ENCODE measurements at regions not wholly inside any gene's neighbourhood (a gene's known extent, or its start where the extent isn't known, plus 50 kb on each side); places are given as distances from the start of the nearest gene placed in this dataset.

DNA sequence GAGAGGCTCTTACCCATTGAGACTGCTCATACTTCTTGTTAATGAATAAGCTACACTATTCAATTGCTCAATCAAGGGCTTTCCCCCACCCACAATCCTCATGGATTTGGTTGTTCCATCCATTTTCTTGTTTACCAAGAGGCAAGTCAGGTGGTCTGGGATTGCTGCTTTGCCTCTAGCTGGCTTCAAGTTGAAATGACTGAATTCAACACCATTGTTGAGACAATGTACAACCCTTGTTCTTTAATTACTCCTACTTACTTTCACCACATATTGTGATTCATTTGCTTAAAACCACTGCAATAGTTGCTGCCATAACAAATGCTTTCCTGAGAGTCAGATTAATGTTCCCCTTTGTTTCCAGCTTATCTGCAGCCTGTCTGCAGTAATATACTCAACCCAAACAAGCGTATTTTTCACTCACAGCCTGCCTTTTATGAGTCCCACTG, 532.2 kb downstream of the RIT2 start:
- TF ChIP-seq, protein P1, sequence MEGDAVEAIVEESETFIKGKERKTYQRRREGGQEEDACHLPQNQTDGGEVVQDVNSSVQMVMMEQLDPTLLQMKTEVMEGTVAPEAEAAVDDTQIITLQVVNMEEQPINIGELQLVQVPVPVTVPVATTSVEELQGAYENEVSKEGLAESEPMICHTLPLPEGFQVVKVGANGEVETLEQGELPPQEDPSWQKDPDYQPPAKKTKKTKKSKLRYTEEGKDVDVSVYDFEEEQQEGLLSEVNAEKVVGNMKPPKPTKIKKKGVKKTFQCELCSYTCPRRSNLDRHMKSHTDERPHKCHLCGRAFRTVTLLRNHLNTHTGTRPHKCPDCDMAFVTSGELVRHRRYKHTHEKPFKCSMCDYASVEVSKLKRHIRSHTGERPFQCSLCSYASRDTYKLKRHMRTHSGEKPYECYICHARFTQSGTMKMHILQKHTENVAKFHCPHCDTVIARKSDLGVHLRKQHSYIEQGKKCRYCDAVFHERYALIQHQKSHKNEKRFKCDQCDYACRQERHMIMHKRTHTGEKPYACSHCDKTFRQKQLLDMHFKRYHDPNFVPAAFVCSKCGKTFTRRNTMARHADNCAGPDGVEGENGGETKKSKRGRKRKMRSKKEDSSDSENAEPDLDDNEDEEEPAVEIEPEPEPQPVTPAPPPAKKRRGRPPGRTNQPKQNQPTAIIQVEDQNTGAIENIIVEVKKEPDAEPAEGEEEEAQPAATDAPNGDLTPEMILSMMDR (IDR thresholded peaks at IDR 0.05) = no peak
- TF ChIP-seq POLR2A (IDR thresholded peaks at IDR 0.05) = no peak
- Histone ChIP-seq H3K9me3 (no peaks in the 10 kb centered on the region), H3K4me1 (no peaks in the 10 kb centered on the region), H3K36me3 (ENCODE audit: low read depth, missing control alignments) (no peaks in the 10 kb centered on the region), H3K27ac (no peak overlapping the region), H3K4me3 (no peak overlapping the region), H3K27me3 (no peaks in the 10 kb centered on the region)
- WGBS, 2 donors = 57 to 63% methylated on average over 1 of the region's 1 CpG
- no peak for DNase-seq
- intact Hi-C loops (cut with DNase I; ENCODE audit: low total_unique reads) = no loop called here

GRCh38 chr18:42586601-42587000, 528.9 kb downstream of the RIT2 start:
- Histone ChIP-seq H3K36me3 (ENCODE audit: low read depth, missing control alignments) (no peaks in the 10 kb centered on the region), H3K9me3 (no peaks in the 10 kb centered on the region), H3K4me3 (no peak overlapping the region), H3K4me1 (no peaks in the 10 kb centered on the region), H3K27me3 (no peaks in the 10 kb centered on the region), H3K27ac (no peak overlapping the region)
- DNase-seq = no peak
- TF ChIP-seq POLR2A (IDR thresholded peaks at IDR 0.05) = no peak
- TF ChIP-seq, protein P1 (IDR thresholded peaks at IDR 0.05) = no peak
- WGBS, 2 donors = 80 to 83% methylated on average over 2 of the region's 2 CpGs
- intact Hi-C loops (cut with DNase I; ENCODE audit: low total_unique reads) = no loop called here

GRCh38 chr18:42588786-42589185, 526.7 kb downstream of the RIT2 start:
- TF ChIP-seq POLR2A (IDR thresholded peaks at IDR 0.05) = no peak
- TF ChIP-seq, protein P1 (IDR thresholded peaks at IDR 0.05) = no peak
- 69 to 72% methylated on average over 3 of the region's 3 CpGs for WGBS, 2 donors
- no peak overlapping the region for H3K4me3 ChIP-seq
- H3K9me3 ChIP-seq = no peaks in the 10 kb centered on the region
- no peaks in the 10 kb centered on the region for H3K4me1 ChIP-seq
- intact Hi-C loops (cut with DNase I; ENCODE audit: low total_unique reads) = no loop called here
- H3K36me3 ChIP-seq (ENCODE audit: low read depth, missing control alignments) = no peaks in the 10 kb centered on the region
- H3K27me3 ChIP-seq = no peaks in the 10 kb centered on the region
- H3K27ac ChIP-seq = no peak overlapping the region
- DNase-seq = no peak

- Histone ChIP-seq H3K36me3 (ENCODE audit: low read depth, missing control alignments) (no peaks in the 10 kb centered on the region), H3K9me3 (no peaks in the 10 kb centered on the region), H3K27ac (no peak overlapping the region), H3K4me3 (no peak overlapping the region), H3K27me3 (no peaks in the 10 kb centered on the region), H3K4me1 (no peaks in the 10 kb centered on the region)
- TF ChIP-seq, protein P1 (IDR thresholded peaks at IDR 0.05) = no peak
- no peak for TF ChIP-seq POLR2A (IDR thresholded peaks at IDR 0.05)
- intact Hi-C loops (cut with DNase I; ENCODE audit: low total_unique reads) = no loop called here
- no peak for DNase-seq
Observed at GRCh38 chr18:42604820-42605219, 510.7 kb downstream of the RIT2 start.

DNA sequence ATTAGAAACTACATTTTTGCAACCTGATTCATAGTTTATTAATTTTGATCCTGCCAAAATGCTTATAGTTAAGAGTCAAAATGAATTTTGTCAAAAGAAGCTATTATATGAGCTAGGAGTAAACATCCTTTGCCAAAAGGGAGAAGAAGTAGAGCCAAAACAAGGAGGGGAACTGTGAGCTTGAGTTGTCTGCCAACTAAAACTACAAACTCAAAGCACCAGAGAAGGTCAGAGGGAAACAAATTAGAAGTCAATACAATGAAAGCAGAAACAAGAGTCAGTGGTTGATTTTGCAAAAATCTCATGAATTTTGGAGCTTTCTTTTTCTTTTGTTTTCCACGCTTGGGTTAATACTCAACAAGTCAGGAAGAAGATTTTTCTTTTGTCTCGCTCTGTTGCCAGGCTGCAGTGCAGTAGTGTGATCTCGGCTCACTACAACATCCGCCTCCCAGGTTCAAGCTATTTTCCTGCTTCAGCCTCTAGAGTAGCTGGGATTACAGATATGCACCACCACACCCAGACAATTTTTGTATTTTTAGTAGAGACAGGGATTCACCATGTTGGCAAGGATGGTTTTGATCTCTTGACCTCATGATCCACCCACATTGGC, 508.5 kb downstream of the RIT2 start:
- WGBS, 2 donors = 72 to 74% methylated on average over 4 of the region's 4 CpGs
- intact Hi-C loops (cut with DNase I; ENCODE audit: low total_unique reads) = no loop called here
- Histone ChIP-seq H3K27me3 (no peaks in the 10 kb centered on the region), H3K4me1 (no peaks in the 10 kb centered on the region), H3K4me3 (no peak overlapping the region), H3K27ac (no peak overlapping the region), H3K36me3 (ENCODE audit: low read depth, missing control alignments) (no peaks in the 10 kb centered on the region), H3K9me3 (no peaks in the 10 kb centered on the region)
- TF ChIP-seq POLR2A (IDR thresholded peaks at IDR 0.05) = no peak
- TF ChIP-seq, protein P1 (IDR thresholded peaks at IDR 0.05) = no peak
- no peak for DNase-seq

Data from testis (tissue), 2 donors.